ENCODE measurements at regions not wholly inside any gene's neighbourhood (a gene's known extent, or its start where the extent isn't known, plus 50 kb on each side); places are given as distances from the start of the nearest gene placed in this dataset.

DNA sequence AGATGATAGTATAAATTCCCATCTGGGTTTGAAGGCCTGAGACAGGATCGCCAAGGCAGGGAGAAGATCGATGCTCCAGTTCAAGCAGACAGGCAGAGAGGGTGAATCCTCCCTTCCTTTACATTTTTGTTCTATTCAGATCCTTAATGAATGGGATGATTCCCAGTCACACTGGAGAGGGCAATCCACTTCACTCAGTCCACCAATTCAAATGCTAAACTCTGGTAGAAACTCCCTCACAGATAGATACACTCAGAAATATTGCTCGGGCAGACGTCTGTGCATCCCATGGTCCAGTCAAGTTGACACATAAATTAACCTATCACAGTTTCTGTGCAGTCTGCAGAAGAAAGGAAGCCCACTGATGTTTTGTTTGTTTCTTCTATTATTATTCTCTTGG is 193.1 kb upstream of the ZNF462 start:
- no peak for FAIRE-seq
- no peak for TF ChIP-seq POLR2A (IDR thresholded peaks at IDR 0.05; ENCODE audit: low read depth, low read length)
- no peak for DNase-seq (ENCODE audit: insufficient read length, low spot score)

GRCh38 chr9:106670418-106670817 is 192.5 kb upstream of the ZNF462 start:
- FAIRE-seq: no peak
- DNase-seq (ENCODE audit: insufficient read length, low spot score): no peak
- TF ChIP-seq POLR2A (IDR thresholded peaks at IDR 0.05; ENCODE audit: low read depth, low read length): no peak

GRCh38 chr9:106675780-106676179 is 187.2 kb upstream of the ZNF462 start:
- no peak for TF ChIP-seq POLR2A (IDR thresholded peaks at IDR 0.05; ENCODE audit: low read depth, low read length)
- DNase-seq (ENCODE audit: insufficient read length, low spot score) (peak; percentile 19), FAIRE-seq (no peak)

DNA sequence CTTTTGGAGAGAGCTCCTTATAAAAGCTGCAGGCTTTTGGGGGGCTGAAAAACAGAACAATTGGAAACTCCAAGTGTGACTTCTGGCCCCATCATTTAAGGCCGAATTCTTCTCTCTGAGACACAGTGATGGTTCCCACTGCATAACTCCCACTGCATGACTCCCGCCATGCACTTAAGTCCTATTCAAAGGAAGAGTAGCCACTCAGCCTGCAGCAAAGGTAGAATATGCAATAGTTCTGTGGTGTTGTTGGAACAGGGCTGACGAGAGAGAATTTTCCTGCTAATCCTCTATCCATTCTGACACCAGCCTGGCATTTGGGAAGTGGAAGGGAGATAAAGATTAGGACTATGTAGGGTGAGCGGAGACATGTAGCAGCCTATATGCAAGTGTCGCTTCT is 185.6 kb upstream of the ZNF462 start:
- FAIRE-seq (no peak), DNase-seq (ENCODE audit: insufficient read length, low spot score) (no peak)
- no peak for TF ChIP-seq POLR2A (IDR thresholded peaks at IDR 0.05; ENCODE audit: low read depth, low read length)

GRCh38 chr9:106677830-106678229 is 185.1 kb upstream of the ZNF462 start:
- no peak for TF ChIP-seq POLR2A (IDR thresholded peaks at IDR 0.05; ENCODE audit: low read depth, low read length)
- FAIRE-seq: no peak
- no peak for DNase-seq (ENCODE audit: insufficient read length, low spot score)

- FAIRE-seq: no peak
- no peak for TF ChIP-seq POLR2A (IDR thresholded peaks at IDR 0.05; ENCODE audit: low read depth, low read length)
- DNase-seq (ENCODE audit: insufficient read length, low spot score): no peak
Observed at GRCh38 chr9:106678273-106678672, 184.7 kb upstream of the ZNF462 start.

DNA sequence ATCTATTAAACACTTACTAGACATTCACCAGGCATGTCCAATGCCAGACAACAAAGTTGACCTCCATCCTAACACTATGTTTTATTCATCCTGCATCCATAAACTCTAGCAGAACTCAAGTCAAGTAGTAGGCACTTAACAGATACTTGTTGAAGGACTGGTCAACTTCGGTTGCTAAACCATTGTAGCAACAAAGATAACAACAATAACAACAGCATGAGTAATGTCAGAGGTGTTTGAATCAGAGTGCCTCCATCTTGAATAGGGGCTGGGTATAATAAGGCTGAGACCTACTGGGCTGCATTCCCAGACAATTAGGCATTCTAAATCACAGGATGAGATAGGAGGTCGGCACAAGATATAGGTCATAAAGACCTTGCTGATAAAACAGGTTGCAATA is 180.5 kb upstream of the ZNF462 start:
- no peak for TF ChIP-seq POLR2A (IDR thresholded peaks at IDR 0.05; ENCODE audit: low read depth, low read length)
- FAIRE-seq (no peak), DNase-seq (ENCODE audit: insufficient read length, low spot score) (no peak)

DNA sequence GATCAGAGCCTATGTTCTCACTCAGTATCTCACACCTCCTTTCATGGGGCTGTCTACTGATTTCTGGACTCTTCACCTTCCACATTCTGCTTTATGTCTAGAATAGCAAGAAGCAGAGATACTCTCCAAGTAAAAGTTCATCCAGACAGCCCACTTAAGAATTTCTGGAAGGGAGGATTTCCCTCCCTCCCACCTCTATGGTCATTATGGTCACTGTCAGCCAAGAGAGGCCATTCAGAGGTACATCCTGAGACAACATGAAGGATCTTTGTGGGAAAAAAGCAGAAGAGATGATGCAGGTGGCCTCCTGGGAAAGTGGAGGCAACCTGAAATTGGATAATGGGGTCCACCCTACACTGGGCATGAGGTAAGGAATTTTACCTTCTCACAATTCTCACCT is 179.5 kb upstream of the ZNF462 start:
- DNase-seq (ENCODE audit: insufficient read length, low spot score) (no peak), FAIRE-seq (no peak)
- TF ChIP-seq POLR2A (IDR thresholded peaks at IDR 0.05; ENCODE audit: low read depth, low read length): no peak

DNA sequence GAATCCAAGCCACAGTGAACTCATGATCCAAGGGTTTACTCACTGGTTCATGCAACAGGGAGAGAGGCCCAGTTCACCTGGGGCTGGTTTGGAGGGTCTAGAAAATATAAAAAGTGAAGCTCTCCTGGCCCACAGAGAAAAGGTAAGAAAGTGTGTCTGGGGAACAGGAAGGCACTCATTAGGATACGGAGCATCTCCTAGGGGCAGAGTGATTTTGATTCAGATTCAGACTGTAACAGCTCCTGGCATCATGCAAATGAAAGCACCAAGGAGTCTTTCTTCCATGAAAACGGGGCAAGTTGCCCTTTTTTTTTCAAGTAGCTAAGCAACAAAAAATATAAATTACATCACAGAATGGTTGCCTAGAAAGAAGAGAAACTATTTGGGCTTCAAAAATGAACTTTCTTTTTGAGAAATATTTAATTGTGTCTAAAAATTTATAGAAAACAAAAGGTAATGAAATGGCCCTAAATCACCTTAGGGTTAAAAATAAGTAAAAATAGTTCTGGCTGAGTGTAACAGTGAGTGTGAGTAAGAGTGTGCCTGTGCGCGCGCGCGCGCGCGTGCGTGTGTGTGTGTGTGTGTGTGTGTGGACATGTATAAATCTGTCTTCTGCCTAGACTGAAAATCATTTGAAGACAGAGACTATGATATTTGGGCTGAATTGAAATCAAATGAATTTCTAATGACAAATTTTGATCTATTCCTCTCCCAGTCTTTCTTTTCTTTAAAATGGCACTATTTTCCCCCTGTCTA is 177.8 kb upstream of the ZNF462 start:
- FAIRE-seq (no peak), DNase-seq (ENCODE audit: insufficient read length, low spot score) (no peak)
- TF ChIP-seq POLR2A (IDR thresholded peaks at IDR 0.05; ENCODE audit: low read depth, low read length): no peak

- no peak for FAIRE-seq
- no peak for TF ChIP-seq POLR2A (IDR thresholded peaks at IDR 0.05; ENCODE audit: low read depth, low read length)
- DNase-seq (ENCODE audit: insufficient read length, low spot score): no peak
Observed at GRCh38 chr9:106689089-106689488, 173.9 kb upstream of the ZNF462 start.

GRCh38 chr9:106691627-106692026 is 171.3 kb upstream of the ZNF462 start:
- DNase-seq (ENCODE audit: insufficient read length, low spot score): no peak
- no peak for FAIRE-seq
- no peak for TF ChIP-seq POLR2A (IDR thresholded peaks at IDR 0.05; ENCODE audit: low read depth, low read length)

- no peak for TF ChIP-seq POLR2A (IDR thresholded peaks at IDR 0.05; ENCODE audit: low read depth, low read length)
- DNase-seq (ENCODE audit: insufficient read length, low spot score): no peak
Observed at GRCh38 chr9:106693558-106693957, 169.4 kb upstream of the ZNF462 start.

DNA sequence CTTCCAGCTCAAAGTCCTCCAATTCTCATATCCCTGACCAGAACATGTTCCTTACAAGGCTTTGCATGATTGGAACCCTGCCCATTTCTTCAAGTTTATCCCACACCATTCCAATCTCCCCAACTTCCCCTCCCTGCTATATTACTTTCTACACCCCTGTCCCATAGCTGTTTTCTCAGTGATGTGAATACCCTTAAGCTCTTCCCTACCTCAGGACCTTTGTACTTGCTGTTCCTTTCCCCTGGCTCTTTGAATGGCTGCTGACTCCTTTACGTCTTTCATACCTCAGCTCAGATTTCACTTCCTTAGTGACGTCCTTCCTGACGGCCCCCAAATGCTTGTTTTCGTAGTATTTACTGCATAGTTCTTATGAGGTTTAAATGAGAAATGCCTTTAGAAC is 166.2 kb upstream of the ZNF462 start:
- no peak for TF ChIP-seq POLR2A (IDR thresholded peaks at IDR 0.05; ENCODE audit: low read depth, low read length)
- DNase-seq (ENCODE audit: insufficient read length, low spot score) (no peak), FAIRE-seq (no peak)

More at GRCh38 chr9:106693558-106693957, 169.4 kb upstream of the ZNF462 start:
- no peak for FAIRE-seq

- DNase-seq (ENCODE audit: insufficient read length, low spot score) (no peak), FAIRE-seq (no peak)
- TF ChIP-seq POLR2A (IDR thresholded peaks at IDR 0.05; ENCODE audit: low read depth, low read length): no peak
Observed at GRCh38 chr9:106697390-106697749, 165.6 kb upstream of the ZNF462 start.

DNA sequence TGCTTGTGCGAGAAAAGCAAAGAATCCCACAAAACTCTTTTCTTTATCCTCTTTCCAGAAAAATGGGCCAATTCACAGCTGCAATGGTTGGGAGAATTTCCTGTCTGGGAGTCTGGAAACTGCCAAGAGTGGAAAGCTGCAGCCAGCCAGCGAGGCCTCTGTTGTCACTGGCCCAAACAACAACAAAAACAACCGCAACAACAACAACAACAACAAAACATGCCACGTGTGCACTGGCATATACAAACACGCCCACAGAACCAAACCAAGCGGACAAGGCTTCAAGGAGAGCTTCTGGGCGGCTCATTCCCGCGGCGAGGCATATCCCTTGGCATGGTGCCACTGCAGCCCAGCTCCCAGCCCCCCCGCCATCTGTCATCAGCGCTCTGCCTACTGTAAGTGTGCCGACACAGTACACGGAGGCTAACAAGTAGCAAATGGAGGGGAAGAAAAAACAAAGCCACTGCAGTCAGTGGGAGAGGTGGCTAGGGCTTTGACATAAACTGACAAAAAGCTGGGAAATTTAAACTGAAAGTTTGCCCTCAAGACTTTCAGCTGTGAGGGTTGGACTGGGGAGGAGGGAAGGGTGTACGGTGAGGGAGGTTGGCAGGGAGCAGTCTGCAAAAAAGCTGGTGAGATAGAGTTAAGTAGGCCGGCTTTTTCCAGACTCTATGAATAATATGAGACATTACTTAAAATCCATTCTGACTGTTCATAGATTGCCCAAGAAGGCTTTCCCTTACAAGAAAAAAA is 165.0 kb upstream of the ZNF462 start:
- DNase-seq (ENCODE audit: insufficient read length, low spot score): peak; percentile 65
- FAIRE-seq: peak; percentile 71
- no peak for TF ChIP-seq POLR2A (IDR thresholded peaks at IDR 0.05; ENCODE audit: low read depth, low read length)

All from H54 (cell line).